Heart left ventricle (tissue), 13 donors: ENCODE measurements at regions not wholly inside any gene's neighbourhood (a gene's known extent, or its start where the extent isn't known, plus 50 kb on each side); places are given as distances from the start of the nearest gene placed in this dataset.

Source experiments
- POLR2A ChIP-seq, 2 donors: fragments of 450-650 bp; IDR thresholded peaks; one replicate each; pipeline ENCODE4 v1.6.1; 2017; ENCODE audit warnings: antibody characterized with exemption in 2 of 2, mild to moderate bottlenecking in 2 of 2, moderate library complexity in 2 of 2
- TF ChIP-seq, protein P1 (sequence below), 12 donors: fragments of 200-600 bp; sonication (generic) in 4 of 12; IDR thresholded peaks; one replicate each; pipeline versions ENCODE4 v1.5.0 to v1.8.0; 2018 to 2022; ENCODE audit warnings: antibody characterized with exemption in 12 of 12, mild to moderate bottlenecking in 5 of 12
- donor health status: ischemic (EF 13 %, LVEDD 7.1; RV severe dilation, severe dysfunction).
- donor health status: DM: no; HTN: yes; CAD: no.
- donor health status: DM: no; HTN: no; CAD: no.
- donor health status: ischemic (EF 25% LVEDD 6.9; RV normal size, moderate dysfunction).
- donor health status: ischemic (EF 25% LVEDD 5.7; RV mildly dilated, moderate dysfunction).
- donor health status: ischemic (EF 35%, LVEDD 5.7; RV mildly dilated, moderate dysfunction).
- donor health status: nonischemic (EF 11% LVEDD 7.7; RV severe dilation, severe dysfunction).
- donor health status: DM: yes; HTN: yes; CAD: no.
- donor health status: PGD.
- donor health status: ischemic (EF 29% LVEDD 5.4; RV normal size, mild dysfunction).
- donor health status: nonischemic (EF 23%, LVEDD 6.1; RV moderate dilation, normal function).

DNA sequence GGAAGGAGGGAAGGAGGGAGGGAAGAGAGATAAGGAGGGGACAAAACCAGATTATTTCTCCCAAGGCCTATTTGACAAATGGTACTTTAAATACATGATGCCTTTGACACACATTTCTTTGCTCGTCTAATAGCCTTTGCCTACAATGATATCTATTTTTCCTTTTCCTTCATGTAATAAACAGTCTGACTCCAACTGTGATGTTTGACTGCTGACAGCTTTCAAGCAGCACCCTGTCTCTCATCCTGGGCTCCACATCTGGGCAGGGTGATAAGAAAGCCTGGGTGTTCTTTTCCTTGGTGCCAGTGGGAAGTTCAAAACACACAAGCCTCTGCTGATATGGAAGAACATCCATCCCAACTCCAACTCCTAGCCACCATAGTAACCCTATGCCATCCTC is 1277.7 kb upstream of the NXPH2 start:
- TF ChIP-seq, protein P1, sequence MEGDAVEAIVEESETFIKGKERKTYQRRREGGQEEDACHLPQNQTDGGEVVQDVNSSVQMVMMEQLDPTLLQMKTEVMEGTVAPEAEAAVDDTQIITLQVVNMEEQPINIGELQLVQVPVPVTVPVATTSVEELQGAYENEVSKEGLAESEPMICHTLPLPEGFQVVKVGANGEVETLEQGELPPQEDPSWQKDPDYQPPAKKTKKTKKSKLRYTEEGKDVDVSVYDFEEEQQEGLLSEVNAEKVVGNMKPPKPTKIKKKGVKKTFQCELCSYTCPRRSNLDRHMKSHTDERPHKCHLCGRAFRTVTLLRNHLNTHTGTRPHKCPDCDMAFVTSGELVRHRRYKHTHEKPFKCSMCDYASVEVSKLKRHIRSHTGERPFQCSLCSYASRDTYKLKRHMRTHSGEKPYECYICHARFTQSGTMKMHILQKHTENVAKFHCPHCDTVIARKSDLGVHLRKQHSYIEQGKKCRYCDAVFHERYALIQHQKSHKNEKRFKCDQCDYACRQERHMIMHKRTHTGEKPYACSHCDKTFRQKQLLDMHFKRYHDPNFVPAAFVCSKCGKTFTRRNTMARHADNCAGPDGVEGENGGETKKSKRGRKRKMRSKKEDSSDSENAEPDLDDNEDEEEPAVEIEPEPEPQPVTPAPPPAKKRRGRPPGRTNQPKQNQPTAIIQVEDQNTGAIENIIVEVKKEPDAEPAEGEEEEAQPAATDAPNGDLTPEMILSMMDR (IDR thresholded peaks at IDR 0.05) = no peak
- TF ChIP-seq POLR2A (IDR thresholded peaks at IDR 0.05) = no peak
